ENCODE measurements at regions not wholly inside any gene's neighbourhood (a gene's known extent, or its start where the extent isn't known, plus 50 kb on each side); places are given as distances from the start of the nearest gene placed in this dataset.

DNA sequence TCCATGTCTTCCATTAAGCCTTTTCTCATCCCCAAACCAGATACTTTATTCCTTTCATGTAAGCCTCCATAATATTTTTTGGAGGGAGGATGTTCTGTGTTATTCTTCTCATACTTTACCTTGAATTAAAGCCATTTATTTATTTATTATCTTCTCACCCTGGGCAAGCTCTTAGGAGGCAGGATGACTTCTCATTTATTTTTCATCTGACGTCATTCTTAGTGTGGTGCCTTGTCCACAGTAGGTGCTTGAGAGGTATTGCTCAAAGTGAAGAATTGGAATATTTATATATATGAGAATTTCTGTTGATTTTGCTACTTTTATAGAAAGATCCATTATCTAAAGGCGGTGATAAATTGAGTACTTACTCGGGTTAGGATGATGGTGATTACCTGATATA, 458.3 kb upstream of the ACTBL2 start:
- no peak overlapping the region for H3K4me3 ChIP-seq (ENCODE audit: low read length)
- no peaks in the 10 kb centered on the region for H3K27me3 ChIP-seq (ENCODE audit: low read length)
- H3K27ac ChIP-seq (ENCODE audit: low read length): no peak overlapping the region
- no peak overlapping the region for H2AFZ ChIP-seq (ENCODE audit: low read length)
- H3K79me2 ChIP-seq (ENCODE audit: low read length): no peaks in the 10 kb centered on the region
- H3K9me2 ChIP-seq (replicated peaks; ENCODE audit: low read length): no peaks in the 10 kb centered on the region
- no peak for DNase-seq
- no peak overlapping the region for H3K4me2 ChIP-seq (ENCODE audit: low read length)
- H3K36me3 ChIP-seq (ENCODE audit: low read depth, low read length): no peaks in the 10 kb centered on the region
- ChIA-PET POLR2A (ENCODE audit: unreplicated experiment) (no interaction called here), CTCF (no interaction called here)
- H4K20me1 ChIP-seq (ENCODE audit: low read length): no peaks in the 10 kb centered on the region
- no peak for TF ChIP-seq EZH2phosphoT487 (IDR thresholded peaks at IDR 0.05; ENCODE audit: borderline replicate concordance, low read length)
- no peak for TF ChIP-seq EZH2 (IDR thresholded peaks at IDR 0.05; ENCODE audit: low read length, unreplicated experiment)
- TF ChIP-seq CTCF (conservative IDR thresholded peaks at IDR 0.05; ENCODE audit: low read depth, low read length): no peak
- no peaks in the 10 kb centered on the region for H3K9me3 ChIP-seq (ENCODE audit: low read length)
- no peaks in the 10 kb centered on the region for H3K4me1 ChIP-seq (ENCODE audit: insufficient read depth, low read length)
- no peak overlapping the region for H3K9ac ChIP-seq (ENCODE audit: low read length)
- no peak for ATAC-seq
- no peaks in the 10 kb centered on the region for H3F3A ChIP-seq (ENCODE audit: low read length, unreplicated experiment)
- intact Hi-C loops (cut with micrococcal nuclease): no loop called here
- BruUV-seq (replicated peaks): no TSS peak

DNA sequence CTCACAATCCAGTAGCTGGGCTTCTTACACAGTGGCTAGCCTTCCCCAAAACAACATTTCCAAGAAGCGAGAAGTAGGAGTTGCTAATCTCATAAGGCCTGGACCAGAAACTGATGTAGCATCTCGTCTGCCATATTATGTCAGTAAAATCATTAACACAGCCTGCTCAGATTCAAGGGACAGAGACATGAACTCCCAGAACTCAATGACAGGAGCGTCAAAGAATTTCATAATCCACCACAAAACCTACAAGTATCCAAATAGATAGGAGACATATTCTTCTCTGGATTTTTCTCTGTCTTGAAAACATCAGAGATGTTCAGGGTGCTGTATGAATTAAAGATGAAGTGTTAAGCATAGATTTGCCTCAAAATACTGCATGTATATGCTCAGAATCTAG, 457.6 kb upstream of the ACTBL2 start:
- no TSS peak for BruUV-seq (replicated peaks)
- Histone ChIP-seq H3K4me1 (ENCODE audit: insufficient read depth, low read length) (no peaks in the 10 kb centered on the region), H3K79me2 (ENCODE audit: low read length) (no peaks in the 10 kb centered on the region), H2AFZ (ENCODE audit: low read length) (no peak overlapping the region), H3K4me2 (ENCODE audit: low read length) (no peak overlapping the region), H3K9me3 (ENCODE audit: low read length) (no peaks in the 10 kb centered on the region), H3K9me2 (replicated peaks; ENCODE audit: low read length) (no peaks in the 10 kb centered on the region), H3K36me3 (ENCODE audit: low read depth, low read length) (no peaks in the 10 kb centered on the region), H3K9ac (ENCODE audit: low read length) (no peak overlapping the region), H3K27ac (ENCODE audit: low read length) (no peak overlapping the region), H4K20me1 (ENCODE audit: low read length) (no peaks in the 10 kb centered on the region), H3F3A (ENCODE audit: low read length, unreplicated experiment) (no peaks in the 10 kb centered on the region), H3K27me3 (ENCODE audit: low read length) (no peaks in the 10 kb centered on the region), H3K4me3 (ENCODE audit: low read length) (no peak overlapping the region)
- TF ChIP-seq EZH2phosphoT487 (IDR thresholded peaks at IDR 0.05; ENCODE audit: borderline replicate concordance, low read length) (no peak), EZH2 (IDR thresholded peaks at IDR 0.05; ENCODE audit: low read length, unreplicated experiment) (no peak)
- ATAC-seq (no peak), DNase-seq (no peak)
- CTCF ChIA-PET: no interaction called here
- POLR2A ChIA-PET (ENCODE audit: unreplicated experiment): no interaction called here
- intact Hi-C loops (cut with micrococcal nuclease): no loop called here

DNA sequence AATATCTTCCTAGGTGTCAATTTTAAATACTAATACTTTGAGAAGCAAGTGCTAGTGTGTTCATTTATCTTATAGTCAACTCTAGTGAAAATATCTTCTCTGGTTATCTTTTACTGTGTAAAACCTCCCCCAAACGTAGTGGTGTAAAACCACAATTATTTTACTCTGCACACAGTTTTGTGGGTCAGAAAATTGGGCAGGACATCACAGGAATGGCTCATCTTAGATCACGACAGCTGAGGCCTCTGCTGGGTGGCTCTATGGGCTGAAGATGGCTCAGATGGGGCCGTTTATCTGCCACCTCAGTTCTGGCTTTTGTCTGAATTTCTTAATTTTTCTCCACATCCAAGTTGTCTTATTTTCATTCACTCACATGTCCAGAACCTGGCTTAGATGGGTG, 457.2 kb upstream of the ACTBL2 start:
- ATAC-seq: no peak
- Histone ChIP-seq H3K9me3 (ENCODE audit: low read length) (no peaks in the 10 kb centered on the region), H3K9ac (ENCODE audit: low read length) (no peak overlapping the region), H3K4me3 (ENCODE audit: low read length) (no peak overlapping the region), H3F3A (ENCODE audit: low read length, unreplicated experiment) (no peaks in the 10 kb centered on the region), H3K36me3 (ENCODE audit: low read depth, low read length) (no peaks in the 10 kb centered on the region), H3K27ac (ENCODE audit: low read length) (no peak overlapping the region), H3K9me2 (replicated peaks; ENCODE audit: low read length) (no peaks in the 10 kb centered on the region), H3K79me2 (ENCODE audit: low read length) (no peaks in the 10 kb centered on the region), H3K27me3 (ENCODE audit: low read length) (no peaks in the 10 kb centered on the region), H2AFZ (ENCODE audit: low read length) (no peak overlapping the region), H3K4me2 (ENCODE audit: low read length) (no peak overlapping the region), H3K4me1 (ENCODE audit: insufficient read depth, low read length) (no peaks in the 10 kb centered on the region), H4K20me1 (ENCODE audit: low read length) (no peaks in the 10 kb centered on the region)
- TF ChIP-seq CTCF (conservative IDR thresholded peaks at IDR 0.05; ENCODE audit: low read depth, low read length) (no peak), EZH2 (IDR thresholded peaks at IDR 0.05; ENCODE audit: low read length, unreplicated experiment) (no peak), EZH2phosphoT487 (IDR thresholded peaks at IDR 0.05; ENCODE audit: borderline replicate concordance, low read length) (no peak)
- CTCF ChIA-PET: no interaction called here
- DNase-seq: no peak
- BruUV-seq (replicated peaks): no TSS peak
- POLR2A ChIA-PET (ENCODE audit: unreplicated experiment): no interaction called here
- intact Hi-C loops (cut with micrococcal nuclease): no loop called here

All from PC-3 (cell line).